ENCODE measurements at regions not wholly inside any gene's neighbourhood (a gene's known extent, or its start where the extent isn't known, plus 50 kb on each side); places are given as distances from the start of the nearest gene placed in this dataset.

- no peak for DNase-seq
Observed at GRCh38 chr2:121003391-121003790, 267.7 kb downstream of the GLI2 start.

GRCh38 chr2:121004359-121004758 is 268.7 kb downstream of the GLI2 start:
- no peak for DNase-seq

- DNase-seq: no peak
Observed at GRCh38 chr2:121004950-121005349, 269.3 kb downstream of the GLI2 start.

- no peak for DNase-seq
Observed at GRCh38 chr2:121005453-121005852, 269.8 kb downstream of the GLI2 start.

- DNase-seq: no peak
Observed at GRCh38 chr2:121006743-121007489, 271.2 kb downstream of the GLI2 start.

GRCh38 chr2:121007490-121007853 is 271.8 kb downstream of the GLI2 start:
- DNase-seq: no peak

GRCh38 chr2:121008975-121009374 is 273.3 kb downstream of the GLI2 start:
- no peak for DNase-seq

GRCh38 chr2:121010998-121011397 is 274.0 kb downstream of the TFCP2L1 start:
- DNase-seq: no peak

GRCh38 chr2:121014876-121015275 is 270.1 kb downstream of the TFCP2L1 start:
- DNase-seq: no peak

- no peak for DNase-seq
Observed at GRCh38 chr2:121015971-121016485, 269.0 kb downstream of the TFCP2L1 start.

- DNase-seq: no peak
Observed at GRCh38 chr2:121017396-121017795, 267.6 kb downstream of the TFCP2L1 start.

GRCh38 chr2:121018136-121019061 is 266.6 kb downstream of the TFCP2L1 start:
- no peak for DNase-seq

- no peak for DNase-seq
Observed at GRCh38 chr2:121019071-121019470, 265.9 kb downstream of the TFCP2L1 start.

- no peak for DNase-seq
Observed at GRCh38 chr2:121019756-121020155, 265.2 kb downstream of the TFCP2L1 start.

- DNase-seq: no peak
Observed at GRCh38 chr2:121021685-121022084, 263.3 kb downstream of the TFCP2L1 start.

- DNase-seq: no peak
Observed at GRCh38 chr2:121028577-121028976, 256.4 kb downstream of the TFCP2L1 start.

GRCh38 chr2:121030523-121030922 is 254.5 kb downstream of the TFCP2L1 start:
- no peak for DNase-seq

GRCh38 chr2:121031568-121032340 is 253.2 kb downstream of the TFCP2L1 start:
- DNase-seq: no peak

- no peak for DNase-seq
Observed at GRCh38 chr2:121033461-121033996, 251.5 kb downstream of the TFCP2L1 start.

- no peak for DNase-seq
Observed at GRCh38 chr2:121034551-121034950, 250.5 kb downstream of the TFCP2L1 start.

GRCh38 chr2:121036226-121036692 is 248.7 kb downstream of the TFCP2L1 start:
- DNase-seq: no peak

GRCh38 chr2:121037480-121037879 is 247.5 kb downstream of the TFCP2L1 start:
- no peak for DNase-seq

- no peak for DNase-seq
Observed at GRCh38 chr2:121038031-121038430, 247.0 kb downstream of the TFCP2L1 start.

All from stimulated activated CD4-positive, alpha-beta T cell treated with anti-CD3 and anti-CD28 coated beads, Interleukin-4, amount 100 ng/mL, for 4 hours (primary cell).